IPS DF 4.7 (cell line): ENCODE measurements at regions not wholly inside any gene's neighbourhood (a gene's known extent, or its start where the extent isn't known, plus 50 kb on each side); places are given as distances from the start of the nearest gene placed in this dataset.
"Not testable (repeated sequence)": the region's sequence is repeated elsewhere in the genome, so short reads cannot be mapped to it uniquely, and the experiment has no call there.

Experiments
- DNase-seq: peaks from one replicate; pipeline ENCODE4 v3.0.0-alpha.2; 2013; ENCODE audit warnings: low spot score; ENCODE audit errors: extremely low read depth

DNA sequence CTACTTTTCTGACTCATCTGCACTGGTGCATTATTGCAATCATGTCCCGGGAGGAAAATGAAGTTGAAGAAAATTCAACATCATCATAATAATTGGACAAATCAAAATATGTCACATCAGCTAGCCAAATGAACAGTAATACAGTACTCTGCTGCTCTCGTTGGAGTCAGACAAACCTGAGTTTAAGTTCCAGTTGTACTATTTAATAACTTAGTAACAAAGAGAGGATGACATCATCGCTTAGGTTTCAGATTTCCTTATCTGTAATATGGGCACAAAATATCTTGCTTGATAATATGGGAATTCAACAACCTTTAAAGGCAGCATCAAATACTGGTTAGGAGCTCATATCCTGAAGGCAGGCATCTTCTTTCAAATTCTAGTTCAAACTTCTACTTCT is 1248.9 kb upstream of the ACO1 start:
- no peak for DNase-seq

DNA sequence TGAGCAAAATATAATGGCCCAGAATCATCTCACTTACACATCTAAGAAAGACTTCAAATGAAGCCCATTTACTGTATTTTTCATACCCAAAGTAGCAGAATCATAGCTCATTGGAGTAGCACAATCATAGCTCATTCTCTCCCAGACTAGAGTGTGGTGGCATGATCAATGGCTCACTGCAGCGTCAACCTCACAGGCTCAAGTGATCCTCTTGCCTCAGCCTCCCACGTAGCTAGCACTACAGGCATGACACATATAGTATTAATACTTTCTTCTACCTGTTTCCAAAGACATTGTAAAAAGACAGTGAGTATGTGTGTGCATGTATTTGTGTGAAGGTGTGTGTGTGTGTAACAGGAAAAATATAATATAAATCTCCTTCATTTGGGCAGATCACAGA is 1247.9 kb upstream of the ACO1 start:
- DNase-seq: no peak

DNA sequence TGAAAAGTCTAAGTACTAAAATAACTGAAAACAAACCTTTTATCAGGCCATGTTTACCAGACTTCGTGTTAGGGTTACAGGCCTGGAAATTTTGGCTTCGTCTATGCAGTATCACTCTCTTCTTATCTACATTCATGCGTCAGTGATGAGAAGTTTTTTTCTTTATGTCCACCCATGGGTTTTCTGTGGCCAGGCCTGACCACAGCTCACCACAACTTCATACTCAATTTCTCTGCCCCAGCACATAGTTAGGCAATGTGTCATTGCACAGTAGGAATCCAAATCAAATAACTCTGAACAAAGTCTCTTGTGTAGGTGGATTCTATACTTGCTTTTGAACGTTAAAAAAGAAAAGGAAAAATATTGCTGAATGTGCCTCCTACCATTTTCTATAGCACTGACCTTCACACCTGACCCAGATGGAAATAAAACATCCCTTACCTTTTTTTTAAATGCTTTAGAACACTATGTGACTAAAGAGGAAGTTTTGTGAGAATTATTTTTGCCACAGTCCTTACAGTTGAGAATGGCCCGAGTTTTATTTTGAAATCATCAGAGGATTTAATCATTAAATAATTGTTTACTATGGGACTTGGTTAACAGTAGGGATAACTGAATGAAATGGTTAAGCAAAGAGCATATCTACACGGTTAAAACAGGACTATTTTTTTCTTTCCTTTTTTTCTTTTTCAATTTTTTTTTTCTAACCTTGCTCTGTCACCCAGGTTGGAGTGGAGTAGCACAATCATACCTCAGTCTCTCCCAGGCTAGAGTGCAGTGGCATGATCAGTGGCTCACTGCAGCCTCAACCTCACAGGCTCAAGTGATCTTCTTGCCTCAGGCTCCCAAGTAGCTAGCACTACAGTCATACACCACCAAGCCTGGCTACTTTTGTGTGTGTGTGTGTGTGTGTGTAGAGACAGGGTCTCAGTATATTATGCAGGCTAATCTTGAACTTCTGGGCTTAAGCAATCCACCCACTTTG is 1247.0 kb upstream of the ACO1 start:
- no peak for DNase-seq

DNA sequence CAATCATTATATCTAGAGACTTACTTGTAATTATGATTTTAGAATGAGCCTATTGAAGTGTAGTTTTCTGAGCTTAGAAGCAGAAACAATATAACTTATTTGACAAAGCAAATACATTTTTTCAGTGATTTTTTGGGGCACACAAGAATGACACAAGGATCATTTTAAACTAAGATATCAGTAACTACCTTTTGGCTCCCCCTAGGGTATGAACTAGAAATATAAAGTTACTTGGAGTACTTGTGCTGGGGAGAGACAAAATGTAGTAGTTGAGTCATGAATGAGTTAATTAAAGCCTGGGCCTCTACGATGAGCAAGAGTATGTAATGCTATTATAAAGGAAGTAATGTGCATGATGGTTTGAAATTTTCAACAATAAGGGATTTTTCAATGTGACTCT is 1244.1 kb upstream of the ACO1 start:
- DNase-seq: no peak

DNA sequence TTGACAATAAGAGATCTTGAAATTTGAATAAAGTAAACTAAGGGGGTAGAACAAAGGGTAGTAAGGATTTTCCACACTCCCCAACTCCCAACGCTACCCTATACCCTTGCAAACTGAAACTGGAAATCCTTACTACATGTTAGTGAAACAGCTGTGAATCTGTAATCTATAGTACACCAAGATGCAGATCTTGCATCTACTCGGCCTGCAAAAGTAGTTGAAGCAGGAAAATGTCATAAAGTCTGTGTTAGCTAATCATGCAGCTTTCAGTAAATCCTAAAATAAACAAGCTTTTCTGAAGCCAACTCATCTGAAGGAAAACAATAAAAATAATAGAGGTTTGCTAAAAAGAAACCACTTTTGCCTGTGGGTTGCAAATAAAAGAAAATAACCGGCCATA is 1242.0 kb upstream of the ACO1 start:
- DNase-seq: no peak

DNA sequence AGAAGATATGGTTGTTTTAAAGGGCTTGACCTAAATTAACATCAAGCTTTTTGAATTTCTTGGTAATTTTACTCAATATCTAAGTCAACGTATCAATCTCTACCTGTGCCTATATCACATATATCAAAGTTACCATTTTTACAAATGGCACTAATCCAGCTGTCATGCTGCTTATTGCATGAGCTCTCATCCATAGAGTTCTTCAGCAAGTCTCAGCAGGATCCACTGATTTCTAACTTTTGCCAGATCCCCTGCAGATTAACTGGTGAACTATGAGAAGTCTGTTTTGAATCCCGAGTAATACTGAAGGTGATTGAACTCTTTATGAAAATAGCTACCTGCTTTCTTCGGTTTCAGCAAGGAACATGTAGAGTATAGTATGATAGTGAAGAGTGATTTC is 1239.8 kb upstream of the ACO1 start:
- no peak for DNase-seq

DNA sequence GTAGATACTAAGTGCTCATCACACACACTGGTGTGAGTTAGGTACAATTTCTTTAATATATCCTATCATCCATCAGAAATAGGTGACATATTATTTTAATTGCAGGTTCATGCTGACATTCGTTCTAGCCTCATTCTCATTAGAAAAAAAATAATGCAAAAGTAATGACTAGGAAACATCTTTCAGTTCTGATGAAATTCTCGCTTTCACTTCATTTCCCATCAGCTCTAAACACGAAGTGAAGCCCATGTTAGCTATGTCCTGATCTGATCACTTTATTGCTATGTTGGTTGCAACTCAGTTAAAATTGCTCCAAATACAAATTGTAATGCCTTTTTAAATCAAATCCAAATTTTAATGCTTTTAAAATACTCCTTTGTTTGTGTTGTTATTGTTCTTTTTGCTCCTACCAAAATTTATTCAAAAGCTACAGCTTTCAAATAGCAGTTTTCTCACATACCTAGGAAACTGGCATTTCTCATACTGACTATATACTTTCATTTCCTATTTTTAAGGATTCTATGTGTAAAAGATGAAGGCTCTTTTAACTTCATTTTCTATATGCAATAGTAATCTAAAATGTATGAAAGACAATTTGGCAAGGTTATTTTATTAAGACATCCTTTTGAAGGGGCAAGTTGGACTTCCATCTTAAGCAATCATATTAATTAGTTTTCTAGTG is 1237.8 kb upstream of the ACO1 start:
- DNase-seq: no peak

DNA sequence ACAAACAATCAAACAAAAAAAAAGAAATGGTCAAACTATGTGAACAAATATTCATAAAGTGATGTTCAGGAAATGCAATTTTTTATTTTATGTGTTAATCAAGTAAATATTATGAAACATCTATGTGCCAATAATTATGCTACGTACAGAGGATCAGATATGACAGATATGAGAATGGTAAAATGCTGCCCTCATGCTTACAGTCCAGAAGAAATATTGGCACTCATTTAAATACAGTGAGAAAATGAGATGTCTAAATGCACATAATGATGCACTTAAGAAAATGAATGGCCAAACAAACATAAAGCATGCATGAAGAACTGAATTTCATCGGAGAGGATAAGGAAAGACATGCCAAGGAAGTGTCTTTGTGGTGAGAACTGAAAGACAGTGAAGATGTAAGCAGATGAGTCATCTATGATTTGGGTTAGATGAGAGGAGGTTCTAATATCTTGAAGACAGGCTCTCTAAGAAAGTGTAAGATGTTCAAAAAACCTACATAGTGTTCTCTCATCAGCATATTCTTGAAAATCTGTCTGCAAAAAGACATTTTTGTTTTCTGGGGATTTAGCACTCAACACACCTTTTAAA is 1231.1 kb upstream of the ACO1 start:
- no peak for DNase-seq

DNA sequence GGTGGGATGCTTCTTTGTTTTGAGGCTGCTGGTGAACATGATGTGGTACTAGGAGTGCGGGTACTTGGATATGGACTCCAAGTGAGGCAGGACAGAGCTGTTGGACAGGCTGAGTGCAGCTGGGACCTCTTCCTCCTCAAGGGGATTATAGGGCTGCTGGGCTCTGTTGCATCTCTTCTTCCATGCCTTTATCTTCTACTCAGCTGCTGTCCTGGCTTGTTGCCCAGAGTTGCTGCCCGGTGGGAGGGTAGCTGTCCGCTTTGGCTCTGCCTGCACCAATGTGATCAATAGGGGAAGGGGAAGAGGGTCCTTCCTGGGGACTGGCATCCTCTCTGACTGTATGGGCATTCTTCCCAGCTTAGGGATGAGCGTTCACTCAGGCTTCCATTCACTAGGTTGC is 1217.9 kb upstream of the ACO1 start:
- DNase-seq: no peak

DNA sequence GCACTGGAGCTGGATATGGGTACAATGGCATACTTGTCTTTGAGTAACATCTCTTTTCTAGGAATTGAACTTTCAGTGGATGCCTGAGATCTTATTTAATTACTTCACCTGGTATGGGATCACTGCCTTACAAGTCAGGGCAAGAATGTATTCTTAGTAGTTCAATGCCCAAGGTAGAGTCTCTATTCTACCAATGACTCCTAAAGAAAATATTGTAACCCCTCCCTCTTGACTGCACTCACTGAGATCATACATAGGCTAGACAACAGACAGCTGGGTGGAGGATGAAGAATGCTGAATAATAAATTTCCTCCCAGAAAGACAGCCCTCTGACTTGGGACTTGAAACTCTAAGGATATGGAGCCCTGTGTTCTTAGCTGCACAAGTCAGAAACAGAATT is 1216.3 kb upstream of the ACO1 start:
- no peak for DNase-seq

DNA sequence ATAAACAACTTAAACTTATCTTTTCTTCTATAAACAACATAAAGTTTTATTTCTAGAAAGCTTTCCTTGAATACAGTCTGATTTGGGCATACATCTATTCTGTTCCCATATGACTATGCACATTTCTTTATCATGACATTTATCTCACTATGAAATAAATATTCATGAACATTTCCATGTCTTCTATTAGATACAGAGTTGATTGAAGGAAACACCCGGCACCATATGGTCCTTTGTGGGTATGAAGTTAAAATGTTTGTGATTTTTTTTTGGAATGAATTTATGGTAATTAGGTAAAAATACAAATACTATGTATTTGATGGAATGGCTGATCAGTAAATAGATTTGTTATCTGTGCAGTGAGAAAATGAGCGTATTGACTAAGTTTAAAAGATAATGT is 1209.8 kb upstream of the ACO1 start:
- no peak for DNase-seq

DNA sequence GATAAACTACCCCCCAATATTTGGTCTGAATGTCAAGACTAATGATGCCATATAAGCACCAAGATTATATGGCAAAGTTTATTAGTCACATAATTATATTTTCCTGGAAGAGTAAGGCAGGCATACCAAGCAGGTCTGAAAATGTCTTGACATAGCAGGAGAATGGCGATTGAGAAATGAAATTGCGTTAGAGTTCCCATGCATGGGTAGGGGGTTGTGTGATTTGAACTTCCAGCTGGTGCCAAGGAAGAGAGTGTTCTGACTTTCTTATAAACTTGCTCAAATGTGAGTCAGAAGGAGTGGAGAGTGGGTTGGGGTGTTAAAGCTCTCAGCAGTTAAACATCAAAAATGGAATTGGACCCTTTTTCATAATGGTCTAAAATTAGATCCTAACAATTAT is 1200.6 kb upstream of the ACO1 start:
- DNase-seq: no peak

DNA sequence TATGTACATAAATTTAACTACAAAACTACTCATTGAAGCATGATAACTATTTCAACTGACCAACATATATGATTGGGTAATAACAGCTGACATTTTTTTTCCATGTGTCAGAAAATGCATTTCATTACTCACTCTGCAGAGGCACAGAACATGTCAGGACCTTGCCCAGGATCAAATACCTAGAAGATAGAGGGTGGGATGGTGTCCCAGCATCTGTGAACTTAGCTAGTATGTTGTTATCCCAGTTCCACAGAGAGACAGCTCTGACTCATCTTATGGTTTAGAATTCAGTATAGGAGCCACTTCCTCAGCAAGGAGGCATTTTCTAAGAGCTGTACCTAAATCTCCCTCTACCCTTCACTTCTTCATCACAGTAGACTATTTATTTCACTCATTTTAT is 1198.6 kb upstream of the ACO1 start:
- no peak for DNase-seq

DNA sequence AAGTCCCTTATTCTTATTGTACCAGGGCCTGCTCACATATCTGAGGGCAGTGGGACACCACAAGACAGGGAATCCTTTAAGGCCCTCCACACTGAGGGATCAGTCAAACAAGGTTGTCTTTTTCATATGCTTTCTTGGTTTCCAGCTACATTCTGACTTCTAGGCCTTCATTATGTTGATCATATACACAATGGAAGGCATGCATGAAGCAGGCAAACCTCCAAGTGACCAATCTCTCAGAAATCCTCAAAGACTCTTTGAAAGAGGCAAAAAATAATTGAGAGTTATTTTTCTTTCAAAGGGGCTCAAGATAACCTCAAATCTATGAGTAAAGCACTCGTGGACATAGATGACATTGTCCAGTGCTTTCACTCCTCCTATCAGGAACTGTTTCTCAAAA is 1195.9 kb upstream of the ACO1 start:
- no peak for DNase-seq

DNA sequence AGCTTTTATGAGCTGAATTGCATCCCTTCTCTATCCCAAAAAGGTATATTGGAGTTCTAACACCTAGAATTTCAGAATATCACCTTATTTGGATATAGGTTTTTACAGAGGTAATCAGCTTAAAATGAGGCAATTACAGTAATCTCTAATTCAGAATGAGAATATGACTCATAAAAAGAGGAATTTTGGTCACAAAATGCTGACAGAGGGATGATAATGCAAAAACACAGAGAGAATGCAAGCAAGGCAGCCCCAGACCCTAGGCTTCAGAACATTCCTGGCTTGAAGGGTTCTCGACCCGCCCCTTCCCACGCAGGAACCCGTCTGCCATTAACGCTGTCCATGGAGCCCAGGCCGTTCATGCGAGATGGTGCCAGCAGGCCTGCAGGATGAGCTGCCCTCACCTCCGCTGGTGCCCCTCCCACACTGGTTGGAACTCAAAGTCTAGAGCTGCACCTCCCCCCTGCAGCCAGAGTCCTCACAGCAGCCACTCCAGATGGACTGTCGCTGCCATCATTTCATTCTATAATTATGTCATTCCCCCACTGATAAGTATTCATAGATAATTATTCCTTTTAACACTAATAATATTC is 1173.4 kb upstream of the ACO1 start:
- DNase-seq: no peak

DNA sequence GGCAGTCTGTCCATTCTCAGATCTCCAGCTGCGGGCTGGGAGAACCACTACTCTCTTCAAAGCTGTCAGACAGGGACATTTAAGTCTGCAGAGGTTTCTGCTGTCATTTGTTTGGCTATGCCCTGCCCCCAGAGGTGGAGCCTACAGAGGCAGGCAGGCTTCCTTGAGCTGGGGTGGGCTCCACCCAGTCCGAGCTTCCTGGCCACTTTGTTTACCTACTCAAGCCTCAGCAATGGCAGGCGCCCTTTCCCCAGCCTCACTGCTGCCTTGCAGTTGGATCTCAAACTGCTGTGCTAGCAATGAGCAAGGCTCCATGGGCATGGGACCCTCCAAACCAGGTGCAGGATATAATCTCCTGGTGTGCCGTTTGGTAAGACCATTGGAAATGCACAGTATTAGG is 1154.5 kb upstream of the ACO1 start:
- DNase-seq: not testable (repeated sequence)

DNA sequence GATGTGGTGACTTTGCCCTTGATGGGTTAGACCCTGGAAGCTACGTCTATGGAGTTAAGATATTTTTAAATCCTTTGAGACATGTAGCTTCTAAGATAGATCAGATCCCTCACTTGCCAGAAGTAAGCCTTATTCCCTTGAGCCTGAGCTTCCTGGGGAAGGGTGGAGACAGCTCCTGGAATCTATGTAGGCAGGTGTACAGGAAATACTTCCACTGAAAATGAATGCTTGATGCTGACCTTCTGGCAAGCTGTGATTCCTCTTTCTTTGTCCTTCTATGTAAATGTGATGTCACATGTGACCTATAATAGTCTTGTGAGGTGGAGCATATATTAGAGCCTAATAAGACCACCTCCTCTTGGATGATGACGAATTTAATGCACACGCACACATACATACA is 1152.0 kb upstream of the ACO1 start:
- DNase-seq: no peak

DNA sequence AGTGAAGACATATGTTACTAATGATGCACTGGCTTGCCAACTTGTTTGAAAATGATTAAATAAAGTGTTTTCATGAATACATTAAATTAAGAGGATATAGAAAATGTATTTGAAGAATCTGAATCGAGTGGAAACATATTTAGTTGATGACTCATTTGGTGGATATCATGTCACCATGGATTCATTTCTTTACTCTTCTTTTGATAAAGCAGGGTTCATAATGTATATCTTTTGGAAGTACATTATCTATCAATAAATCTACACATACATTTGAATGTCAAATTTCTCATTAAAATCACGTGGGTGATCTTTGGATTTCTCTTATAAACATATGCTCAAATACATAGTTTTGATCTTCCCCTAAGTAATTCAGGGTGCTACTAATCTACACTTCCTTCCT is 1148.1 kb upstream of the ACO1 start:
- DNase-seq: no peak

DNA sequence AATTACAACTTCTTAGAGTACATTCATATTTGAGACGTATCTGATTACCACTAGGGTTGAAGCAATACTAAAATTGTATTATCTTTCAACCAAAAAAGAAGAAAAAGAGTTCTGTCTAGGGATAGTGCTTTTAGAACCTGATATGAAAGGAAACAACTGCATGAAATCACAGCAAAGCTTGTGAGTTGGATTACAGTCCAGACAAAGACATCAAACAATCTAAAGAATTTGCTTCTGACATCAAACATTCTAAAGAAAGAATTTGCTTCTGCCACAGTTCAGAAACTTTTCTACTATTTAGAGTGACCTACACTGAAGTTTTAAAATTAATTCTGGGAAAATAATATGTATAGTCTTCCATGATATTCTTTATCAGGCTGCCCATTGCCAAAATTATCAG is 1141.1 kb upstream of the ACO1 start:
- DNase-seq: no peak

DNA sequence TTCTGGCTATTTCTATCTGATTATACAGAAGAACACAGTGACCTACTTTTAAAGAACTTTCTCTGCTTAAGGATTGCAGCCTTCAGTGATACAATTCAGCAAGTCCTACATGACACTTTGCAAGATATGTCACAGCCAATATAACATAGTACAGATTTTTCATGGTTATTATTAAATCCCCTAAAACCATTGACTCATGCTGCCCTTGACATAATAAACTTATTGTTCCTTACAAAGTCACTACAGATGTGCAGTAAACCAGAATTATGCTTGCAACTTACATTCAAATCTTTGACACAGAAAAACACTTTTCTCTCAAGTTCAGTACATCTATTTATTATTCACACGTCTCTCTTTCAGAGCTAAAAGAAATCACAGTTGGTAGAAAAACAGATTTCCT is 1136.3 kb upstream of the ACO1 start:
- DNase-seq: no peak

DNA sequence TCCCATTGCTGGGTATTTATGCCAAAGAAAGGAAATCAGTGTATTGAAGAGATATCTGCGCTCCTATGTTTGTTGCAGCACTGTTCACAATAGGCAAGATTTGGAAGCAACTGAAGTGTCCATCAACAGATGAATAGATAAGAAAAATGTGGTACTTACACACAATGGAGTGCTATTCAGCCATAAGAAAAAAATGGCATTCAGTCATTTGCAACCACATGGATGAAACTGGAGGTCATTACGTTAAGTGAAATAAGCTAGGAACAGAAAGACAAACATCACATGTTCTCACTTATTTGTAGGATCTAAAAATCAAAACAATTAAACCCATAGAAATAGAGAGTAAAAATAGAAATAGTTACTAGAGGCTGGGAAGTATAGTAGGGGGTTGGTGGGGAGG is 1133.1 kb upstream of the ACO1 start:
- DNase-seq: no peak
